UCSD-AML1 (cell line): ENCODE measurements at regions not wholly inside any gene's neighbourhood (a gene's known extent, or its start where the extent isn't known, plus 50 kb on each side); places are given as distances from the start of the nearest gene placed in this dataset.
A peak's percentile ranks its signal among the peaks of the same experiment; 100 is the strongest.
"Not testable (repeated sequence)": the region's sequence is repeated elsewhere in the genome, so short reads cannot be mapped to it uniquely, and the experiment has no call there.

Experiments
- DNase-seq: peaks from one replicate; lab custom pipeline; 2025; ENCODE audit not compliant: unreplicated experiment; lab: John Stamatoyannopoulos, UW

DNA sequence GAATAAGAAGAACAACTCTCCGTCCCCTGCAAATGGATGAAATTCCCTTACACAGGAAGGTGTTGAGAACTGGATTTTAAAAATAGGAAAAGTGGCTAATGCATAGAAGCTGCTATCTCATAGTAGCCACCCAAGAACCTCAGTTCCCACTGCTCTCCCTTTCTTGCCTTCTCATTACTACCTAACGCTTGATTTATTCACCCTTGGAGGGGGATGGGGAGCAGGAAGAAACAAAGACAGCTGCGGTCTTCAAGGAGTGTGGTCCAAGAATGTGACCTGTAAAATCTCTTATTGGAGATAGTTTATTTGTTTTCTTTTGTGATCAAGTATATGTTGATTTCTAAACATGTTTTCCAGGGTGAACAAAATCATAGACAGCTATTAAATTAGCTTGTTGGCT is 274.1 kb upstream of the CTNNB1 start:
- DNase-seq, result no peak

DNA sequence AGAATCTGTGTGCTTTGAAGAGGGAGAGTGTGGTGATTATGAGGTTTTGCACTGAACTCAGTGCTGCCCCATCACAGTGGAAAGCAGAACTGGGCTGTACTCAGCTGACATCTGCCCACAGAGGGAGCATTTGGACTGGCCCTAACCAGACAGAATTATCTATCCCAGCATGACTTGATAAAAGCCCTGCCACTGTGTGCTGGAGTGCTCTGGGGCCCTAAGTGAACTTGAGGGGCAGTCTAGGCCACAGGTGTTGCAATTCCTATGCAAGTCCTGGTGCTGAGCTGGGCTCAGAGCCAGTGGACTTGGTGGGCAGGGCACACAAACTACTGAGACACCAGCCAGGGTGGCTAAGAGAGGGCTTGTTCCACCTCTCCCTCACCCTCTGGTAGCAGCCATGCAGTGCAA is 269.2 kb upstream of the CTNNB1 start:
- peak; percentile 29 for DNase-seq

DNA sequence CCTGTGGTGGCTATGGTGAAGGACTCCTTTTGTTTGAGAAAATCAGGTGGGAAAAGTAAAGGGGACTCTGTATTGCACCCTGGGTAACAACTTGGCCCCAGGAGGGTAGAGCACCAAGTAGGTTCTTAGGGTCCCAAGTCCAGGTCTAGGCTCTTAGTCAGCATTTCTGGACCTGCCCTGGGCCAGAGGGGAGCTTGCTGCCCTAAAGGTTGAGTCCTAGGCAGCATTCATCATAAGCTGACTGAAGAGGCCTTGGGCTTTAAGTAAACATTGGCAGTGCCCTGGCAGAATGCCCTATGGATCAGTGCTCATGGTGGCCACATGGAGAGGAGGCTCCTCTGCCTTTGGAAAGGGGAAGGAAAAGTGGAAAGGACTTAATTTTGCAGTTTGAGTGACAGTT is 268.5 kb upstream of the CTNNB1 start:
- no peak for DNase-seq

DNA sequence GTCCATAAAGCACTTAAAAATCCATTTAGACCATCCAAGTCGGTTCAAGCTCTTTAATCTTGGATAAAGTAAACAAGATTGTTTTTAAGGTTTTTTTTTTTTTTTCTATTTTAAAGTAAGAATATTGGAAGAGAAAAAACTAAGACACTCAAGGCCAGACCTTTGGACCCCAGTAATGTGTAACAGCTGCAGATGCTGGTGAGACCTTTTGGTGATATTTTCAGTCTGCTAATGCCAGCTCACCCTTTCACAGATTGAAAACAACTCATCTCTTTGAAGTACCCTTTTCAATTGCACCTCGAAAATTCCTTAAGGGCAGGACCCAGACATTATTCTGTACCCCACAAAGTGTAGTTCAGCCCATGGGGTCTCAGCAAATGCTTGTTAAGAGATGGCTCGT is 260.7 kb upstream of the CTNNB1 start:
- no peak for DNase-seq

DNA sequence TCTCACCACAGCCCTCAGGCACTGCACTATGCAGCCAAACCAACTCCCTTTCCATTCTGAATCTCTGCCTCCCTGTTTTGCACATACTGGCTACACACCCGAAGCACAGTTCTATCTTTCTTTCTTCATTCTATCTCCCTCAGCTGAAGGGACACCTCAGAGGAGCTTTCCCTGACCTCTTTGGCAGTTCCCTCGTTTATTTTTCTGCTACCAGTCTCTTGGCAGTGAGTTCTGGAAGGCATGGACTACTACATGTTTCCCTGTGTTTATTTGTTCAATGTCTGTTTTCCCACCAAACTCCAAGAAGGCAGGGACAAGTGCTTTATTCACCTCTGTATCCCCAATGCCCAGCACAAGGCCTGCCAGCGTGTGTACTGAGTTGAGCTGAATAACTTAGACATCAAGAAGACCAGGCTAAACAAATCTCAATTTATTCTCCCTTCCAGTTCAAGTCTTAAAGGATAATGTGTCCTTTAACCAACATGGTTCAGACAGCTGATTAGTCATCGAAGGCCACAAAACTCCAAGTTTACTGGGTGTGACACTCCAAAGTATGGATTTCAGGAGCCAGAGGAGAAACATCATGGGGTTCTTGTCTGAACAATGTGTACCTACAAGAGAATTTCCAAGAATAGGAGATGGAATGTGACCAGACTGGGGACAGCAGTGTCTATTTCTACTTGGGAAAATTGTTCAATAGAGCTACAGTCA is 260.1 kb upstream of the CTNNB1 start:
- DNase-seq, result no peak

DNA sequence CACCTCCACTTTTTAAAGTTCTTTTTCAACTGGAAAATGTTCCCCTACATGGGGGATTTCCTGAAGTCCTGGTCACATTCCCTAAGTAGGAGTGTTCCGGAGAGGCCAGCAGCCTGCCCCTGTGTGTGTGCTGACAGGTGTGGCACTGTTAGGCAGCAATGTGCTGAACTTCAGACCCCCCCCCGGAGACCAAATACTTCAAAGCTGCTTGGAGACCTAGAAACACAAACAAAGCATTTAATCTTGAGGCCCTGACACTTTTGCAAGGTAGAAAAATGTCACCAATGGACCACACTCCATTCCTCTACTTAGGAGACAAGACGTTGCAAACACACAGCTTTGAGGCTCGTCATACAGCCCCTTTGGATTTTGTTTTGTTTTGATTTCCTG is 259.6 kb upstream of the CTNNB1 start:
- DNase-seq, result no peak

DNA sequence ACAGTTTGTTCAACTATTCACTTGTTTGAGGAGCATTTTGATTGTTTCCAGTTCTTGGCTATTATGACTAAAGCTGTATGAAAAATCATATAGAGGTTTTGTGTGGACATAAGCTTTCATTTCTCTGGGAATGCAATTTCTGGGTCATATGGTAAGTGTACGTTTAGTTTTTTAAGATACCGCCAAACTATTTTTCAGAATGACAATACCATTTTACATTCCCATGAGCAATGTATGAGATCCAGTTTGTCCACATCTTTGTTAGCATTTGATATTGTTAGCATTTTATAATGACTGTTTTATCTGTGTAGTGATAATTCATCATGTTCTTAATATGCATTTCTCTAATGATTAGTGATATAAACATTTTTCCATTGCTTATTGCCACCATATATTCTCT is 258.7 kb upstream of the CTNNB1 start:
- DNase-seq, result no peak

DNA sequence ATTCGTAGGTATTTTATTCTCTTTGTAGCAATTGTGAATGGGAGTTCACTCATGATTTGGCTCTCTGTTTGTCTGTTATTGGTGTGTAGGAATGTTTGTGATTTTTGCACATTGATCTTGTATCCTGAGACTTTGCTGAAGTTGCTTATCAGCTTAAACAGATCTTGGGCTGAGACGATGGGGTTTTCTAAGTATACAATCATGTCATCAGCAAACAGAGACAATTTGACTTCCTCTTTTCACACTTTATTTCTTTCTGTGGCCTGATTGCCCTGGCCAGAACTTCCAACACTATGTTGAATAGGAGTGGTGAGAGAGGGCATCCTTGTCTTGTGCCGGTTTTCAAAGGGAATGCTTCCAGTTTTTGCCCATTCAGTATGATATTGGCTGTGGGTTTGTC is 252.3 kb upstream of the CTNNB1 start:
- DNase-seq, result not testable (repeated sequence)

DNA sequence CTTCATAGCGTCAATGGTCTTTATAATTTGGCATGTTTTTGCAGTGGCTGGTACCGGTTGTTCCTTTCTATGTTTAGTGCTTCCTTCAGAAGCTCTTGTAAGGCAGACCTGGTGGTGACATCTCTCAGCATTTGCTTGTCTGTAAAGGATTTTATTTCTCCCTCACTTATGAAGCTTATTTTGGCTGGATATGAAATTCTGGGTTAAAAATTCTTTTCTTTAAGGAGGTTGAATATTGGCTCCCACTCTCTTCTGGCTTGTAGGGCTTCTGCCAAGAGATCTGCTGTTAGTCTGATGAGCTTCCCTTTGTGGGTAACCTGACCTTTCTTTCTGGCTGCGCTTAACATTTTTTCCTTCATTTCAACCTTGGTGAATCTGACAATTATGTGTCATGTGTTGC is 250.0 kb upstream of the CTNNB1 start:
- DNase-seq, result not testable (repeated sequence)

DNA sequence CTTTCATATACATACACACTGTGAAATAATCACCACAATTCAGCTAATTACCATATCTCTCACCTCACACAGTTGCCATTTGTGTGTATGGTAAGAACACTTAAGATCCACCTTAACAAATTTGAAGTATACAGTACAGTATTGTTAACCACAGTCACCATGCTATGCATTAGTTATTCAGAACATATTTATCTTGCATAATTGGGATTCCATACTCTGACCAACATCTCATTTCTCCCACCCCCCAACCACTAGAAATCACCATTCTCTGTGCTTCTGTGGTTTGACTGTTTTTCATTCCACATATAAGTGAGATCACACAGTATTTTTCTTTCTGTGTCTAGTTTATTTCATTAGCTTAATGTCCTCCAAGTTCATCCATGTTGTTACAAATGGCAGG is 247.7 kb upstream of the CTNNB1 start:
- DNase-seq, result no peak

DNA sequence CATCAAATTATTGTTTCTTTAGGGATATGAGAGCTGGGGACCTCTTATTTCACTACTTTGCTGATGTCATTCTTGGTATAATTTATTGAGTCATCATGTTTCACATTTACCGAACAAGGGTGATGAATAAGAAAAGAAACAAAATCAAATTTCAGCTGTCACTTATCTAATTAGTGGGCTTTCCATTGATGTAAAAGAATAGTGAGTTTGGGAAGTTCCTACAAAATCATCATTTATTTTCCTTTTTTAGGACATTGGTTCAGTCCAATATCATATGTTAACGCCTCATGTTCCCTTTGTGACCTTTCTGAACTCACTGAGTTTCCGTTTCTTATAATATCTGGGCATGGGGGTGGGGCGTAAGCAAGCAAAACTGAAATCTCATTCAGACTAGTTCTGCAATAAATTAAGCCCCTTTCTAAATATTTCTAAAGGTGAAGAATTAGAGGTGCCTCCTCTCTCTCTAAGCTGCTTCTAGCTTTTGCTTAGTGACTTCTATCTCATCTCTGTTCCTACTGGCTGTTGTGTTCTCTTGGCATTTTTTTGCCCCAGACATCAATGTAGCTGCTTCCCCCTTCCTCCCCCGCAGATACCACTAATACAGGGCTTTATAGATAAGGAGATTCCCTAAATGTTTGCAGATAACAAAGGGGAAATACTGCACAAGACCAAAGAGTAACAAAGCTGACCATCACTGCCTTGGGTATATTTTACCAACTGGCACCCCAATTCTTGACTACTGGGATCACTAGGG is 238.0 kb upstream of the CTNNB1 start:
- no peak for DNase-seq

DNA sequence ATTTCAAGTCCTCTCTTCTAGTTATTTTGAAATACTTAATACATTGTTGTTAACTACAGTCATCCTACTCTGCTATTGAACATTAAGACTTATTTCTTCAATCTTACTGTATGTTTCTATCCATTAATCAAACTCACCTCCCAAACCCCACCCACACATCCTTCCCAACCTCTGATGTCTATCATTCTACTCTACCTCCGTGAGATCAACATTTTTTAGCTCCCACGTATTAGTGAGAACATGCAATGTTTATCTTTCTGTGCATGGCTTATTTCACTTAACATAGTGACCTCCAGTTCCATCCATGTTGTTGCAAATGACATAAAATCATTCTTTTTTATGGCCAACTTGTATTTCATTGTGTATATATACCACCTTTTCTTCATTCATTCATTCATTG is 236.6 kb upstream of the CTNNB1 start:
- no peak for DNase-seq

DNA sequence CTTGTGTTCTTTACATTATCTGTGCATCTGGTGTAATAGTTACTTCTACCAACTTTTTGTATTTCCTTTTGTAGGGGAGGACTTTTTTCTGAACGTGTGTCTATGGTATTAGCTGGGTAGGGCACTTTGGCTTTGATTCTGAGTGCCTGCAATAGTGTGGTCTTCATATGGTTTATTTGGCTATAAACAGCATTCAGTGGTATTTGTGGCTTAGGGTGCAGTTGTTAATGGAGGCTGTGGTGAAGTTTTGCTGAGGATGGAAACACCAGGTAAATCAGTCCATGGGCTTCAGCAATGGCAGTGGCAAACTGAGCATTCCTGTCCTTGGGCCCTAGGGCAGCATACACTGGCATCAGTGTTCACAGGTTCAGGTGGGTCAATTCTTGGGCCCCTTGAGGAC is 230.6 kb upstream of the CTNNB1 start:
- no peak for DNase-seq

DNA sequence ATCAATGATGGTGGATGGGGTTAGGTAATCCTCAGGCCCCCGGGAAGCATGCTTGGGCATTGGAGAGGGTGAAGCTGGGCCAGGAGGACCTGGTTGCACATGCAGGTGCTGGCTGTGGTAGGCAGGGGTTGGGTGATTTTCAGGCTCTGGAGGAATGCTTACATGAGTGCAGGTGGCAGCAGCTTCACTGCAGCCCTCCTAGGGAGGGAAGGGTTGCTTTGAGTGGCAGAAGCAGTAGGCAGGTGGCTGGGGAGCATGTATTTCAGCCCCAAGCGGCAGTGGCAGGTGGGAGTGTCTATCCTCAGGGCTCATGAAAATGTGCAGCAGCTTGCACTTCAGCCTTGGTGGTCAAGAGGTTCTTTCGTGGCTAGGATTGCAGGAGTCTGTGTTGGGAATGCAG is 230.0 kb upstream of the CTNNB1 start:
- DNase-seq, result no peak

DNA sequence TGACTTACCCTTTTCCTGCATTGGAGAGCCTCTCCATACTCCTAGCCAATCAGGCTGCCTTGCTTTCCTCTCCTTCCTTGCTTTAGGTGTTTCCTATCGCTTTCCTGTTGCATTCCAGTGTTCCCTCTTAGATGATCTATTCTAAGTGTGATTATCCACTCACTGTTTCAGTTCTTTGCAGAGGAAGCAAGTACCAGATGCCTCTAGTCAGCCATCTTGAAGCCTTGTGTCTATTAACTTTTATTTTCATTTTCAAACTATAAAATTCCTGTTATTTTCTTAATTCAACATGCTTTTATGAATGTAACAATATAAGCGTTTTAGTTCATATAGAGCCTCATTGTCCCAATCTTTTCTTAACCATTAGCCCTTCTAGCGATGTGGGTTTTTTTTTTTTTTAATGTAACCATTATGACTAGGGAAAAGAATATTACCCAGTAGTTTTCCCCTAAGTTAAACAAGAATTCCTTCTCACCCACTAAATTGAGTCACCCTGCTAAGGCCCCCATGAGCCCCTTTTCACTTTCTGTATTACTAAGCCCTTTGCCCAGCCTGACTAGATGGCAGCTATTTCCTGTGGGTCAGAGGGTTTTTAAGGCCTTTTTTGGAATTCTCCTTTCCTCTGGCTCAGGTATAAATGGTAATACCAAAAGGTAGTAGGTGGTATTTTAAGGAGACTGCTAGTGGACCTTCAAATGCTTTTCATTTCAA is 229.4 kb upstream of the CTNNB1 start:
- no peak for DNase-seq

DNA sequence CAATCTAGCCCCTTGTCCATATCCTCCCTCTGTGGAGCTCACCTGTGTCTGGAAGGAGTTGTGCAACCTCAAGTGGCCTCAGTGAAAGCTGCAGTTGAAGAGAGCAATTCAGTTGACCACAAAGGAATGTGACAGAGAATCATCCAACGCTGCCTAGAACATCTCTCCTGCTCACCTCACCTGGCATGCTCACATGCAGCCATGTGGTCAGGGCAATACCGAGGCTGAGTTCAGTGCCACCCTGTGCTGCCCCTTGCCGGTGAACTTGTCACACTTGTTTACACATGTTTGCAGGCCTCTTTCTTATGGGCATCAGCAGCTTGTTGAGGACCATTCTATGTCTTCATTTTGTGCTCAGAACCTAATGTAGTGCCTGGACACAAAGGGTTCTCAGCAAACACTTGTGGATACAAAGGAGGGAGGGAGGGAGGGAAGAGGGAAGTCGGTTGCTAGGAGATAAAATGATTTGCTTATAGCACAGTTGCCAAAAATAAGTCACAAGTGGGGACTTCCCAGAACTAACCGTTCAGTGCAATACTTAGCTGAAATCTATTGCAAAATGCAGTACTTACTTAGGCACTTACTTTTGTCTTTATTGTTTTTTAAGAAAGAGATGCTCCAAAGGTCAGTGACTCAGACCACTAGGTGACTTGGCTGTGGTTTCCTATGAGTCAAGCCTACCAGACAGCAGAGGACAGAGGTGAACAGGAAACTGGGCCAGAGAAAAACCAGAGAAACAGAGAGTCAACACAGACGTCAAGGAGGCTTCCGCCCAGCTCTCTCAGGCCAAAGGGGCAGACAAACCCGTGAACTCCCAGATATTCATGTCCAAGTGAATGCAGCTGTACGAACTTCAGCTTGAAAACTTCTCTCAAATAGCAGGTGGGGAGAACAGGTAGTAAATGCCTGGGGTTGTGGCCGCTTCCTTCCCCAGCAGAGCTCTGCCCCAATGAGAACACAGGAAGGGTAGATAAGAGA is 227.8 kb upstream of the CTNNB1 start:
- no peak for DNase-seq

DNA sequence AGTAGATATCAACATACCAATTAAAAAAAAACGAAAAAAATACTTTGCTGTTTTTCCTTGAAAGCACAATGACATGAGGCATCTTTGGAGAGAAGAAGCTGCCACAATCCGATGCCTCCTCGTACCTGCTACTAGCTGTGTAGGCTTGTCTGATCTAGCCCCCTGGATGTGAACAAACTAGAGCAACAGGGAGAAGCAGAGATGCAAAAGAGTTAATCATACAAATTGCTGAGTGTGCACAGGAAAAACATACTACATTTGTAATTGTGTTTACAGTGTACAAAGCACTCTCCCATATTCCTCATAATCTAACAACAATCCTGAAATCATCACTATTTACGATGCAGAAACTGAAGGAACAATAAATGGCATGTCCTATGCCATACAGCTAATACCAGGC is 227.0 kb upstream of the CTNNB1 start:
- DNase-seq, result no peak

DNA sequence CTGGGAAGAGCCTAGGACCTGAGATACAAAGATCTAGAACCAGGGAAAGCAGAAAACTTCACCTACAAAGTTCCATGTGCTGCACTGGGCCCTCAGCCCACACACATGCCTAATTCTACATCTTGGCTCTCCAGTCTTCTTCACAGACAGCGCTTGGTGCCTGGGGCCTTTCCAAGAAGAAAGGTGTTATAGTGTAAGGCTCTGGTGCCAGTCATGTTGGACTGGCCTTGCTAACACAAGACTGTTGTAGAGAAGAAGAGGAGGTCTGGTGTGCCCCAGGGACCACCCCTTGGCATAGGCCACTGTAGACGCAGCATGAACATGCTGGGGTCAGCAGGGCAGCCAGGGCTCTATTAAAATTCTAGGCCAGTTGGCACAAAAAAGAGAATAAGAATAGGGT is 226.2 kb upstream of the CTNNB1 start:
- DNase-seq, result no peak

DNA sequence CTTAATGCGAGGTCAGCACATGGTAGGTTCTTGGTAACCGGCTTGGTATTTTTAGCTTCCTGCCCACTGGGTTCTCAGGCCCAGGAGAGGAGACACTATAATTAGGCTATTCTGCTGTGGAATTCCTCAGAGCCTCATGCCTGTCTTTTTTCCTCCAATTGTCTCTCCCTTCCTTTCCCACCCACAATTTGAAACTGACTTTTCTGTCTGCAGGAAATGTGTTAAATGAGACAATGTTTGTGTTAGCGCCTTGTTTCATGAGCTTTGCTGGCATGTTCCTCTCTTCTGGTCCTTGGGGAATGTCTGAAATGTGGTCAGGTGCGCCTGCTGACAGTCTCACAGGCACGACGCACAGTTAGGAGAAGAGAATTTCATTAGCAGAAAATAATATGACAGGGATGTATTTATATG is 223.6 kb upstream of the CTNNB1 start:
- no peak for DNase-seq

DNA sequence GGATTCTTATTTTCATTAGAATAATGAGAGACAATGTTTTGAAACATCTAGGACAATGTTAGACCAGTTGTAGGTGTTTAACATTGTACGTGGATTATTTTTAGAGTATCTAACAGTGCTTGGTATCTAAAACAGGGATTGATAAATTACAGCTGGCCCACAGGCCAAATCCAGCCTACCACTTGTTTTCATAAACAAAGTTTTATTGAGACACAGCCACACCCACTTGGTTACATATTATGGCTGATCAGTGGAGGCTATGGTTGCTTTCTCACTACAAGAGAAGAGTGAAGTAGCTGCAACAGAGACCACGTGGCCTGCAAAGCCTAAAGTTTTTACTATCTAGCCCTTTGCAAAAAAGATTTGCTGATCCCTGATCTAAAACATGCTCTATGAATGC is 223.1 kb upstream of the CTNNB1 start:
- DNase-seq, result no peak

DNA sequence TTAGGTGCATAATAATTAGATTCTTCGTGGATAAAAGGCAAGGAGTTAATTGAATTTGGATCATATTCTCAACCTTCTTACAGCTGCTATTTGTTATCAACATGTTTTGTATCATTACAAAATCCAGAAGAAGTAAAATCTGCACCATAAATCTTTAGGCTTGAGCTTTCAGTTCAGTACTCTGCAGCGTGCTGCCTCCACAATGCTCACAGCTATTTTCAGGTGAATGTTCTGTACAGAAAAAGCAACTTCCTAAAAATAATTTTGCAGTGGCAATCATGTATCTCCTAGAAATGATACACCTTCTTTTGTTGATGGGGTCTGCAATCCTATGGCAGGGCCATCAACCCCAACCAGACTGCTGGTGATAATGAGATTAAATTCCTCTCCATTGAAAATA is 220.9 kb upstream of the CTNNB1 start:
- no peak for DNase-seq
